KMS-11 (cell line): ENCODE measurements at regions not wholly inside any gene's neighbourhood (a gene's known extent, or its start where the extent isn't known, plus 50 kb on each side); places are given as distances from the start of the nearest gene placed in this dataset.

ENCODE experiments used
- H2AFZ ChIP-seq: fragments of 200-600 bp; sonication (generic); 2 replicates; pipeline ENCODE4 v1.6.1; 2016; ENCODE audit warnings: antibody characterized with exemption, mixed run types, low read depth
- H3K27ac ChIP-seq: fragments of 200-600 bp; sonication (generic); 2 replicates; pipeline ENCODE4 v1.6.1; 2016; ENCODE audit warnings: mild to moderate bottlenecking, mixed run types
- H3K27me3 ChIP-seq: fragments of 200-600 bp; sonication (generic); 2 replicates; pipeline ENCODE4 v1.6.1; 2017; ENCODE audit warnings: mild to moderate bottlenecking, low read depth, mixed run types, moderate library complexity; ENCODE audit not compliant: insufficient read depth
- H3K36me3 ChIP-seq: fragments of 200-600 bp; sonication (generic); 2 replicates; pipeline ENCODE4 v1.6.1; 2017; ENCODE audit warnings: mild to moderate bottlenecking, mixed run types; ENCODE audit not compliant: insufficient read depth
- H3K4me1 ChIP-seq: fragments of 200-600 bp; sonication (generic); 2 replicates; pipeline ENCODE4 v1.6.1; 2016; ENCODE audit warnings: mild to moderate bottlenecking, low read depth, mixed run types; ENCODE audit not compliant: poor library complexity, severe bottlenecking
- H3K4me2 ChIP-seq: fragments of 200-600 bp; sonication (generic); 2 replicates; pipeline ENCODE4 v1.7.0; 2016; ENCODE audit warnings: mild to moderate bottlenecking, mixed run types
- H3K4me3 ChIP-seq: fragments of 200-600 bp; sonication (generic); IDR thresholded peaks from 2 replicates; pipeline ENCODE4 v1.6.1; 2017; ENCODE audit warnings: low read depth, low read length, mixed read lengths; ENCODE audit not compliant: insufficient read depth
- H3K79me2 ChIP-seq: fragments of 200-600 bp; sonication (generic); 2 replicates; pipeline ENCODE4 v1.6.1; 2016; ENCODE audit warnings: low read depth, mixed run types; ENCODE audit not compliant: insufficient read depth
- H3K9ac ChIP-seq: fragments of 200-600 bp; sonication (generic); 2 replicates; pipeline ENCODE4 v1.6.1; 2016; ENCODE audit warnings: mild to moderate bottlenecking, mixed run types
- H4K20me1 ChIP-seq: fragments of 200-600 bp; sonication (generic); 2 replicates; pipeline ENCODE4 v1.6.1; 2016; ENCODE audit warnings: mild to moderate bottlenecking, mixed run types; ENCODE audit not compliant: insufficient read depth
- CTCF ChIP-seq: fragments of 200-600 bp; sonication (generic); conservative IDR thresholded peaks from 2 replicates; pipeline ENCODE4 v1.6.1; 2017; ENCODE audit warnings: low read depth, mild to moderate bottlenecking, antibody characterized with exemption, low read length, moderate library complexity, mixed read lengths

GRCh38 chr2:64259312-64259711 is 115.1 kb upstream of the PELI1 start:
- Histone ChIP-seq H4K20me1 (no peaks in the 10 kb centered on the region), H3K9ac (no peak overlapping the region), H3K4me2 (no peak overlapping the region), H2AFZ (no peak overlapping the region), H3K36me3 (no peaks in the 10 kb centered on the region), H3K27ac (no peak overlapping the region), H3K79me2 (no peaks in the 10 kb centered on the region), H3K27me3 (no peaks in the 10 kb centered on the region), H3K4me1 (no peaks in the 10 kb centered on the region), H3K4me3 (no peak overlapping the region)
- TF ChIP-seq CTCF = no peak

GRCh38 chr2:64260093-64260803 is 116.0 kb upstream of the PELI1 start:
- H3K36me3 ChIP-seq = no peaks in the 10 kb centered on the region
- no peaks in the 10 kb centered on the region for H3K79me2 ChIP-seq
- H3K27ac ChIP-seq = no peak overlapping the region
- no peak overlapping the region for H2AFZ ChIP-seq
- no peak overlapping the region for H3K9ac ChIP-seq
- no peaks in the 10 kb centered on the region for H3K27me3 ChIP-seq
- no peak for TF ChIP-seq CTCF
- H3K4me1 ChIP-seq = no peaks in the 10 kb centered on the region
- no peaks in the 10 kb centered on the region for H4K20me1 ChIP-seq
- no peak overlapping the region for H3K4me3 ChIP-seq
- H3K4me2 ChIP-seq = no peak overlapping the region

DNA sequence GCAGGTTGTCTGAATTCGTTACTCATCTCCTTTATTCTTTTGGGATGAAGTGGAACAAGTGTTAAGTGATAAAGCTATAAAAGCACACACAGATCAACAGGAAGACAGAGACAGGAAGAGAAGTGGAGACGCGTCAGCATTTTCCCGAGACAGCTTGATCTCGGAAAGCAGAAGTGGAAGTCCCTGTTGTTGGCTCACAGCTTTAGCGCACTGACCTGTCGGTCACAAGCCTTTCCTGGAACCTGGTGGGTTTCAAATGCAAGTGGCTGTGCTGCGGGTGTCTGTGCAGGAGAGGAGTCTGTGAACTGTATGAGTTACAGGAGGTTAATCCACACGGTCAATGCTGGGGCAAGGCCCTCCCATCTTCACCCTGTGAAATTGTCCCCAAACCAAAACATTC is 116.6 kb upstream of the PELI1 start:
- Histone ChIP-seq H3K4me1 (no peaks in the 10 kb centered on the region), H4K20me1 (no peaks in the 10 kb centered on the region), H2AFZ (no peak overlapping the region), H3K27ac (no peak overlapping the region), H3K36me3 (no peaks in the 10 kb centered on the region), H3K4me3 (no peak overlapping the region), H3K27me3 (no peaks in the 10 kb centered on the region), H3K4me2 (no peak overlapping the region), H3K79me2 (no peaks in the 10 kb centered on the region), H3K9ac (no peak overlapping the region)
- no peak for TF ChIP-seq CTCF

GRCh38 chr2:64262071-64262470 is 117.9 kb upstream of the PELI1 start:
- Histone ChIP-seq H3K79me2 (no peaks in the 10 kb centered on the region), H3K27me3 (no peaks in the 10 kb centered on the region), H4K20me1 (no peaks in the 10 kb centered on the region), H3K36me3 (no peaks in the 10 kb centered on the region), H3K27ac (no peak overlapping the region), H2AFZ (no peak overlapping the region), H3K4me2 (no peak overlapping the region), H3K4me3 (no peak overlapping the region), H3K9ac (no peak overlapping the region), H3K4me1 (no peaks in the 10 kb centered on the region)
- no peak for TF ChIP-seq CTCF
